G401 (cell line): ENCODE measurements at regions not wholly inside any gene's neighbourhood (a gene's known extent, or its start where the extent isn't known, plus 50 kb on each side); places are given as distances from the start of the nearest gene placed in this dataset.

Experiments
- DNase-seq: peaks from one replicate; pipeline ENCODE4 v3.0.0-alpha.2; 2015; ENCODE audit warnings: low spot score
- in situ Hi-C: cut with HindIII; loops from 2 replicates; pipeline ENCODE4 v1.10.0; 2016; ENCODE audit warnings: low sequenced_read_pairs, mixed read lengths

DNA sequence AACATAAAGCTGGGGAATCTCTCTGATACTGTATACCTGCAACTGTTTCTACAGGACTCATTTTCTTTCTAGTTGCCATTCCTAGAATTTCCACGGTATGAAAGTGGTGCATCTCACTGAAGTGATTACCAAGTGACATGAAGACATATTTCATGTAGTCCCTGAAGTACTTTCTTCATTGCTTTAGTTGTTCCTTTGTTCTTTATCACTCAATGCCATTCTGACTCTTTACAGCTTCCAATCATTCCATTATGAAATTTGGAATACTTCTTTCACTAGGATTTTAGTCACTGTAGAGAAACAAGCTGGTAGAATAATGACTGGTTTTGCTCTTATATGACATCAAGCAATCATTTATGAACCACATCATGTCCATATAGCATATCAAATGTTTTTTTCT is 645.1 kb downstream of the CDH18 start:
- no peak for DNase-seq
- in situ Hi-C loops: no loop called here

DNA sequence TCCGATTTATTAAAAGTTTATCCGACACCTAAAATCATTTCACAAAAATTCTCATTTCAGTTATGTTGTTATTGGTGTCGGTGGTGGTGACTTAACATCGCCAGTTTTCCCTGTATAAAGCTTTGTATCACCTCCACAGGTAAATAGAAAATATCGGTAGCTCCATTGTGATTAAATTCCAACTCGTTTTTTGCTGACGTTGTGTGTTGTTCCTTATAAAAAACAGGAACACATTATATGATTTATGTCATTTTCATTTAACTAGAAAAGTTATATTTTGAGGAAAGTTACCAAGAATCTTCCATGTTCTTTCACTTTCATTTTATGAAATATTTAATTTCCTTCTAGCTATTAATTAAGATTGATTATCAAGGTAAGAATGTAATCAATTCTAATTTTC is 635.9 kb downstream of the CDH18 start:
- in situ Hi-C loops: no loop called here
- DNase-seq: no peak

GRCh38 chr5:19369048-19369447 is 619.0 kb downstream of the CDH18 start:
- no peak for DNase-seq
- in situ Hi-C loops: no loop called here

- DNase-seq: no peak
- in situ Hi-C loops: no loop called here
Measured at GRCh38 chr5:19369561-19369960, 618.4 kb downstream of the CDH18 start.

GRCh38 chr5:19370655-19371386 is 617.2 kb downstream of the CDH18 start:
- in situ Hi-C loops: no loop called here
- DNase-seq: no peak

GRCh38 chr5:19388391-19388790 is 599.6 kb downstream of the CDH18 start:
- in situ Hi-C loops: no loop called here
- DNase-seq: no peak

- in situ Hi-C loops: no loop called here
- DNase-seq: no peak
Measured at GRCh38 chr5:19401032-19401431, 587.0 kb downstream of the CDH18 start.

GRCh38 chr5:19406576-19407365 is 581.2 kb downstream of the CDH18 start:
- in situ Hi-C loops: no loop called here
- DNase-seq: peak; percentile 92

DNA sequence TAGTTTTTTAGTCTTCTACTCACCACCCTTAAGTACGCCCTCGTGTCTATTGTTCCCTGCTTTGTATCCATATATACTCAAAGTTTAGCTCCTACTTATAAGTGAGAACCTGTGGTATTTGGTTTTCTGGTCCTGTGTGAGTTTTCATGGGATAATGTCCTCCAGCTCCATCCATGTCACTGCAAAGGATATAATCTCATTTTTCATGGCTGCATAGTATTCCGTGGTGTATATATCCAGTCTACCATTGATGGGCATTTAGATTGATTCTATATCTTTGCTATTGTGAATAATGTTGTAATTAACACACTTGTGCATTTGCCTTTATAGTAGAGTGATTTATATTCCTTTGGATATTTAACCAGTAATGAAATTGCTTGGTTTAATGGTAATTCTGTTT is 579.9 kb downstream of the CDH18 start:
- in situ Hi-C loops: no loop called here
- no peak for DNase-seq

GRCh38 chr5:19411936-19412335 is 576.1 kb downstream of the CDH18 start:
- no peak for DNase-seq
- in situ Hi-C loops: no loop called here
